Activated CD4-positive, CD25-positive, alpha-beta regulatory T cell treated with anti-CD3 and anti-CD28 coated beads, Interleukin-2, amount 50 U/mL, for 72 hours (primary cell): ENCODE measurements at regions not wholly inside any gene's neighbourhood (a gene's known extent, or its start where the extent isn't known, plus 50 kb on each side); places are given as distances from the start of the nearest gene placed in this dataset.
"Not testable (repeated sequence)": the region's sequence is repeated elsewhere in the genome, so short reads cannot be mapped to it uniquely, and the experiment has no call there.

Source experiments
- DNase-seq: peaks from one replicate; pipeline ENCODE4 v3.0.0; 2021

GRCh38 chr20:30164389-30164788 is 1093.1 kb upstream of the DEFB115 start:
- not testable (repeated sequence) for DNase-seq

DNA sequence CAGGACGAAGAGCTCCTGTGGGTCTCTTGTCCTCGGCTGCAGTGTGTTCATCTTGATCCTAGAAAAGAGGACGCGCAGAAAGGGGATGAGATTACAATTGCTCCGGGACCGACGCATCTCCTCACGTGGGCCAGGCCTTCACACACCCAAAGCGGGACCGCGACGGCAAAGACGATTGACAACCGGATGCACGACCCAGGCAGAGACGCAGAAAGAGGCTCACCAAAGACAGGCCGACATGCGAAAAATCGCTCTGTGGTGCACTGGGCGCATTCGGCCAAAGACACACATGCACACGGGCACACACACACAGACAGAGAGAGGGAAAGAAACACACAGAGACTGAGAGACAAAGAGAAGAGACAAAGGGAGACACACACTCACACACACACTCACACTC is 1089.9 kb upstream of the DEFB115 start:
- DNase-seq: no peak

- peak; percentile 40 for DNase-seq
Measured at GRCh38 chr20:30168025-30168799, 1089.3 kb upstream of the DEFB115 start.

GRCh38 chr20:30168800-30169138 is 1088.7 kb upstream of the DEFB115 start:
- DNase-seq: no peak

- no peak for DNase-seq
Measured at GRCh38 chr20:30175681-30176080, 1081.8 kb upstream of the DEFB115 start.

DNA sequence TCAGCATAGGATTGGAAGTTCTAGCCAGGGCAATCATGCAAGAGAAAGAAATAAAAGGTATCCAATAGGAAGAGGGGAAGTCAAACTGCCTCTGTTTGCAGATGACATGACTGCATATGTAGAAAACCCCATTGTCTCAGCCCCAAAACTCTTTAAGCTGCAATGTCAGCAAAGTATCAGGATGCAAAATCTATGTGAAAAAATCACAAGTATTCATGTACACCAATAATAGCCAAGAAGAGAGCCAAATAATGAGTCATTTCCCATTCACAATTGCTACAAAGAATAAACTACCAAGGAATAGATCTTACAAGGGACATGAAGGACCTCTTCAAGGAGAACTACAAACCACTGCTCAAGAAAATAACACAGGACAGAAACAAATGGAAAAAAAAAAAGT is 1074.3 kb upstream of the DEFB115 start:
- not testable (repeated sequence) for DNase-seq

- not testable (repeated sequence) for DNase-seq
Measured at GRCh38 chr20:30191785-30192184, 1065.7 kb upstream of the DEFB115 start.

GRCh38 chr20:30234477-30234876 is 1023.0 kb upstream of the DEFB115 start:
- DNase-seq: not testable (repeated sequence)

DNA sequence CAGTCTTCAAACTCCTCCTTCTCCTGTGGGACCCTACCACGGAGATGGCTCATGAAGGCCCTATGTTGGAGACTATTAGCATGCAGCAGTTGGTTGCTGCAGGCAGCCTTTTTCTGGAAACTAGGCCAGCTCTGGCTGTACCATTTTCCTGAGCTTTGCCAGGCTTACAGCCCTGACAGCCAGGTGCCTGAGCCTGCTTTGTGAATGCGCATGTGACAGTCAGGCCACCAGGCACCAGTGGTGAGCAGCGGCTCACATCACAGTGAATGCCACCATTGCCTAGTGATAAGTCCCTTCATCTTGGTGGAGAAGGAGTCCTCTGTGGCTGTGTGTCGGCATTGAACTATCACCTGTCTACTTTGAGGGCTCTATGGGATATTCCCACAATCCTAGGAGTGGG is 982.4 kb upstream of the DEFB115 start:
- DNase-seq: not testable (repeated sequence)

- DNase-seq: no peak
Measured at GRCh38 chr20:30281584-30282197, 975.8 kb upstream of the DEFB115 start.

DNA sequence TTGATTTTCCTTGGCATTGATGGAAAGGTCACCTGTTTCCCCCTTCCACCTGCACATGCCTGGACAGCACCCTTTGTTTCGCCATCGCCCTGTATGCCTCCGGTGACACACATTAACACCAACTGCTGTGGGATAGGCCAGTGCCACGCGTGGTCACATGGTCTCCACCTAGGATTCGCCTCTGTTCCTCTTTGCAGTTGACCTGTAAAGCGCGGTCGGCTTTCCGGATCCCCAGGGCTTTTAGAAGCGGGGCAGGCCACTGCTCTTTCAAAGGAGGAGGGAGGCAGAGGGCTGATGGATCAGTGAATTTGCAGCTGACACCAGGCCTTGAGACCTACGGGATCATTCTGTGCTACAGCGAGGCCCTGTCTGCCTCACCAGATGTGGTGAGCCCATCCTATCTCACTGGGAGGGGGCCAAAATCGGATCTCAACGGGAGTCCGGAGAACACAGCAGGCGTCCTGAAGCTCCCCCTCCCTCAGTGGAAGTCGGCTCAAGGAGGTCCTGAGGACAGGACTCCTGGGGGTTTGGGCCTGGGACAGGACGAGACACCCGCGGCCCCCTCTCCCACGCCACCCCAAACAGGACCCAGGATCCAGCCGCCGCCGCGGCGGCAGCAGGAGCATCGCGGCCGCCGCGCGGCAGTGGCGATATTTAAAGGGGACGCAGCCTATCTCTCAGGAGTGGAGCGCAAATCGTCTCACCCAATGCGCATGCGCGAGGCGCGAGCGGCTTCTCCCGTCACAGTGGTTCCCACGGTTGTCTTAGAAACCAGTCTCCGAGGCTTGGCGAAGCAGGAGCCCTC is 973.8 kb upstream of the DEFB115 start:
- DNase-seq: peak; percentile 75

GRCh38 chr20:30284281-30284905 is 973.1 kb upstream of the DEFB115 start:
- DNase-seq: no peak

DNA sequence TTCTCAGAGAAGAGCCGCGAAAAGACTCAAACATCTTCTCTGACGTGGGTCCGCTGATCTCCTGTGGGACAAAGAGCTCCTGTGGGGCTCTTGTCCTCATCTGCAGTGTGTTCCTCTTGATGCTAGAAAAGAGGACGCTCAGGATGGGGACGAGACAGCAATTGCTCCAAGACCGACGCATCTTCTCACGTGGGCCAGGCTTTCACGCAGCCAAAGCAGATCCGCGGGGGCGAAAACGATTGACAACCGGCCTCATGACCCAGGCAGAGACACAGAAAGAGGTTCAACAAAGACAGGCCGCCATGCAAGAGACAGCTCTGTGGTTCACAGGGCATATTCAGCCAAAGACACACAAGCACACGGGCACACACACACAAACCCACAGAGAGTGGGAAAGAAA is 971.8 kb upstream of the DEFB115 start:
- no peak for DNase-seq

- DNase-seq: no peak
Measured at GRCh38 chr20:30286157-30286556, 971.3 kb upstream of the DEFB115 start.

DNA sequence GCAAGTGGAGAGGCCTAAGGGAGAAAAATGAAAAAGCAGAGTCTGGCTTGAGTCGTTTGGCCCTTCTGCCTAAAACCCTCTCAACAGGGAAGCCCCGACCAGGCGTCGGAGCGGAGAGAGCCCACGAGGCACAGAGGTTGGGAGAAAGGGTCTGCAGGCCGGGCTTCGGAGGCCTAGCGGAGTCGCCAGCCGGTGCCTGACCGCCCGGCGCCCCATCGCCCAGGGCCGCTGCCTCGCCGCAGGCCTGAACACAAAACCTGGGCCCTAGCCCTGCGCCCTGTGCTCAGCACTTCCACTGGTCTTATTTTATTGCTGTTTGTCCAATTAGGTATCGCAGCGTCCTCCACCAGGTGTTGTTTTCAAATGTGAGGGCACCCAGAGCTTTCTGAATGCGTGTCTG is 970.0 kb upstream of the DEFB115 start:
- not testable (repeated sequence) for DNase-seq

DNA sequence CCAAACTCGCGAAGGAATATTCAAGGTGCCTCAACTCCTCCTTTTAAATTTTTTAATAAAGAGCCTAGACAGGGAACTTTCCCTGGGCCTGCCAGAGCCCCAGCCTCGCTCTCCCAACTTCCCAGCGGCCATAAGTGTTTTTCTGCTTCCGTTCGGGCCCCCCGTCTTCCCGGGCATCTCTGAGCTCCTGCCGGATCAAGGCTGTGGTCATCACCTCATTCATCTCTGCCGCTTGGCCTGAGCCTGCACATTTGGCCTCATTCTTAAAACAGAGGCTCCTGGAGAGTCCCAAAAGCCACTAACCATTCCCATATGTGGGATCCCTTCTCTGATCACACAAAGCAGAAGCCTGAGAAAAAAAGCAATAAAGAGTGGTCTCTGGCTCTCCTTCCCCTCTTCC is 969.1 kb upstream of the DEFB115 start:
- DNase-seq: no peak

- not testable (repeated sequence) for DNase-seq
Measured at GRCh38 chr20:30289049-30289448, 968.4 kb upstream of the DEFB115 start.

- not testable (repeated sequence) for DNase-seq
Measured at GRCh38 chr20:30289711-30290141, 967.7 kb upstream of the DEFB115 start.

DNA sequence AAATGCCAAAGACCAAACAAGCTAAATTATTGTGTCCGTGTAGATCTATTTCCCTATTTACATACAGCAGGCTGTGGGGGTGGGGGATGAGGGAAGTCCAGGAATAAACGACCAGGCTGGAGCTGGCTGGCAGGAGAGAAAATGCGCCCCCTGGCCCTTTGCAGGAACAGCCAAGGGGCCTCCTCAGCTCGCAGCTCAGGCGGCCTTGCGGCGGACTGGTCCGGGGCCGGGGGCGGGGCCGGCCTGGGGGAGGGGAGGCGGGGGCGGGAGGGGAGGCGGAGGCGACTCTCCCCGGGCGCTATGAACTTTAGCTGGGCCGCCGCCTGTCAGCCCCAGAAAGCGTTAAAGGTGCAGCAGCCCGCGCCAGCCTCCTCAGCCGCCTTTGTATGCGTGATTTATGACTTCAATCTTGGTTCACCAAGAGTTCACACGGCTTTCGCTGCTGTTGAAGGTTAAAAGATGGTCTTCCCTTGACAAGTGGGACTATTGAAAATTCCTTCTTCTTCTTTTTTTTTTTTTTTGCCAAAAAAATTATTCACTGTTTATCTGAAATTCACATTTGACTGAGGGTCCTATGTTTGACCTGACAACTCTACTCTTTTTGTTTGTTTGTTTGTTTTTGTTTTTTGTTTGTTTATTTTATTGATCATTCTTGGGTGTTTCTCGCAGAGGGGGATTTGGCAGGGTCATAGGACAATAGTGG is 967.0 kb upstream of the DEFB115 start:
- DNase-seq: not testable (repeated sequence)

DNA sequence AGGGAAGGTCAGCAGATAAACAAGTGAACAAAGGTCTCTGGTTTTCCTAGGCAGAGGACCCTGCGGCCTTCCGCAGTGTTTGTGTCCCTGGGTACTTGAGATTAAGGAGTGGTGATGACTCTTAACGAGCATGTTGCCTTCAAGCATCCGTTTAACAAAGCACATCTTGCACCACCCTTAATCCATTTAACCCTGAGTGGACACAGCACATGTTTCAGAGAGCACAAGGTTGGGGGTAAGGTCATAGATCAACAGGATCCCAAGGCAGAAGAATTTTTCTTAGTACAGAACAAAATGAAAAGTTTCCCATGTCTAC is 966.4 kb upstream of the DEFB115 start:
- not testable (repeated sequence) for DNase-seq

DNA sequence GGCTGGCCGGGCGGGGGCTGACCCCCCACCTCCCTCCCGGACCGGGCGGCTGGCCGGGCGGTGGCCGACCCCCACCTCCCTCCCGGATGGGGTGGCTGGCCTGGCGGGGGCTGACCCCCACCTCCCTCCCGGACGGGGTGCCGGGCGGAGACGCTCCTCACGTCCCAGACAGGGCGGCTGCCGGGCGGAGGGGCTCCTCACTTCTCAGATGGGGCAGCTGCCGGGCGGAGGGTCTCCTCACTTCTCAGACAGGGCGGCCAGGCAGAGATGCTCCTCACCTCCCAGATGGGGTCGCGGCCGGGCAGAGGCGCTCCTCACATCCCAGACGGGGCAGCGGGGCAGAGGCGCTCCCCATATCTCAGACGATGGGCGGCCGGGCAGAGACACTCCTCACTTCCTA is 965.8 kb upstream of the DEFB115 start:
- DNase-seq: not testable (repeated sequence)

DNA sequence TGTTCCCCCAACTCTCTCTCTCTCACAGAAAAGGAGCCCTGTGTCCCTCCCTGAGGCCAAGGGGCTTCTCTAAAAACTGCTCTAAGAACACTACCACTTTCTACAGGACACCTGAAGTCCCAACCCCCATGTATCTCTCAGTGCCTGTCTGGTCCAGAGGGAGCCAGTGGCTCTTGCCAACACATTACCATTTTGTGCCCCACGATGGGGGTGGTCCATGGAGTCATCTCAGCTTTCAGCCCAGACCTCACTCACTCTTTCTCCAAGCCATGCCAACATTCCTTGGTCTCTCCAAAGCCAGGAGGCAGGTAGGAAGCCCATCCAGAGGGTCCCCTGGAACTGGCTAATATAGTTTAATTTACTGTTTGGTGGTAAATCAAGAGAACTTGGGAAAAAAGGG is 962.1 kb upstream of the DEFB115 start:
- DNase-seq: not testable (repeated sequence)

- DNase-seq: not testable (repeated sequence)
Measured at GRCh38 chr20:30295967-30296366, 961.5 kb upstream of the DEFB115 start.
